Astrocyte of the spinal cord (primary cell): ENCODE measurements at regions not wholly inside any gene's neighbourhood (a gene's known extent, or its start where the extent isn't known, plus 50 kb on each side); places are given as distances from the start of the nearest gene placed in this dataset.
"Not testable (repeated sequence)": the region's sequence is repeated elsewhere in the genome, so short reads cannot be mapped to it uniquely, and the experiment has no call there.

Experiments used
- DNase-seq: peaks from one replicate; pipeline ENCODE4 v3.0.0; 2011; ENCODE audit warnings: low read depth, low spot score
- H3K4me3 ChIP-seq: 2 replicates; pipeline ENCODE4 v1.5.1; 2011; ENCODE audit warnings: low read depth, mild to moderate bottlenecking, low read length, moderate library complexity
- CTCF ChIP-seq: IDR thresholded peaks from 2 replicates; pipeline ENCODE4 v1.5.1; 2012; ENCODE audit warnings: low read depth, mild to moderate bottlenecking, low read length, inconsistent platforms
- in situ Hi-C: cut with HindIII; loops from 2 replicates; pipeline ENCODE4 v1.10.0; 2017; ENCODE audit warnings: low sequenced_read_pairs

GRCh38 chr13:87590518-87590917, 80.7 kb upstream of the SLITRK5 start:
- H3K4me3 ChIP-seq = no peak overlapping the region
- TF ChIP-seq CTCF = no peak
- in situ Hi-C loops = no loop called here
- no peak for DNase-seq

- in situ Hi-C loops, DNase-seq, H3K4me3 ChIP-seq: not testable (repeated sequence)
These were observed 66.7 kb upstream of the SLITRK5 start for GRCh38 chr13:87604437-87604836.

GRCh38 chr13:87607266-87607665, 63.9 kb upstream of the SLITRK5 start:
- no peak overlapping the region for H3K4me3 ChIP-seq
- no peak for TF ChIP-seq CTCF
- in situ Hi-C loops = no loop called here
- no peak for DNase-seq

GRCh38 chr13:87614276-87614675, 56.9 kb upstream of the SLITRK5 start:
- no peak for TF ChIP-seq CTCF
- no peak overlapping the region for H3K4me3 ChIP-seq
- in situ Hi-C loops = no loop called here
- DNase-seq = no peak
